Lower lobe of right lung (tissue), 2 donors: ENCODE measurements at regions not wholly inside any gene's neighbourhood (a gene's known extent, or its start where the extent isn't known, plus 50 kb on each side); places are given as distances from the start of the nearest gene placed in this dataset.

Experiments
- ATAC-seq, 2 donors: fragments of 200-7000 bp; cut with Tn5 transposase; one replicate each; pipeline ENCODE4 v1.9.1; 2020 to 2022; ENCODE audit warnings: mild to moderate bottlenecking in 2 of 2, moderate library complexity in 2 of 2
- DNase-seq: peaks from one replicate; pipeline ENCODE4 v3.0.0-alpha.2; 2020
- H3K27ac ChIP-seq: fragments of 200-600 bp; one replicate; pipeline ENCODE4 v1.8.0; 2022
- H3K27me3 ChIP-seq: fragments of 200-600 bp; one replicate; pipeline ENCODE4 v1.8.0; 2022; ENCODE audit warnings: low read depth
- H3K36me3 ChIP-seq: fragments of 200-600 bp; one replicate; pipeline ENCODE4 v1.8.0; 2022; ENCODE audit warnings: mild to moderate bottlenecking
- H3K4me1 ChIP-seq: fragments of 200-600 bp; one replicate; pipeline ENCODE4 v1.8.0; 2022
- H3K4me3 ChIP-seq: fragments of 200-600 bp; one replicate; pipeline ENCODE4 v1.8.0; 2022; ENCODE audit warnings: mild to moderate bottlenecking
- H3K9me3 ChIP-seq: fragments of 200-600 bp; one replicate; pipeline ENCODE4 v1.8.0; 2022
- intact Hi-C: fragments of 100-400 bp; cut with DNase I; formaldehyde crosslinking; loops from one replicate; pipeline ENCODE4 v1.11.0; 2022
- TF ChIP-seq, protein P1 (sequence below): fragments of 200-600 bp; IDR thresholded peaks from one replicate; pipeline ENCODE4 v1.8.0; 2022; ENCODE audit warnings: antibody characterized with exemption, mild to moderate bottlenecking
- donor health status: DM: no; HTN: yes; CAD: no; lungs with severe emphysema.

DNA sequence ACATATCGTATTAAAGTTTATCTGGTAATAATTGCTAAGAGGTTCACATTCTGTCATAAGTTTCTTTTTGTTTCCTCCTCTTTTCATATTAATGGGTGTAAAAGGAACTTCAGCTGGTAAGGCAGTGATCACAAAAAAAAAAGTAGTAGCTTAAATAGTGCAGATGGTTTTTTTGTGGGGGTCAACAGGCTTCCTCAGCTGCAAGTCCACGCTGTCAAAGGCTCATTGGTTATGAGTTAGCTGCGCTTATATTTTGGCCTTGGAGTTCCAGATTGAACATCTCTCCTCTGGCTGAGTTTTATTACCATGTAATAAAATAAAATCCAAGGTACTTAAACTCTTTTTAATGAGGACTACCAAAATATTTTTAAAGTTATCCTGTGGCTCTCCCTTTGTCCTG lies 277.0 kb upstream of the ZEB2 start:
- no peak overlapping the region for H3K27ac ChIP-seq
- no peaks in the 10 kb centered on the region for H3K9me3 ChIP-seq
- TF ChIP-seq, protein P1, sequence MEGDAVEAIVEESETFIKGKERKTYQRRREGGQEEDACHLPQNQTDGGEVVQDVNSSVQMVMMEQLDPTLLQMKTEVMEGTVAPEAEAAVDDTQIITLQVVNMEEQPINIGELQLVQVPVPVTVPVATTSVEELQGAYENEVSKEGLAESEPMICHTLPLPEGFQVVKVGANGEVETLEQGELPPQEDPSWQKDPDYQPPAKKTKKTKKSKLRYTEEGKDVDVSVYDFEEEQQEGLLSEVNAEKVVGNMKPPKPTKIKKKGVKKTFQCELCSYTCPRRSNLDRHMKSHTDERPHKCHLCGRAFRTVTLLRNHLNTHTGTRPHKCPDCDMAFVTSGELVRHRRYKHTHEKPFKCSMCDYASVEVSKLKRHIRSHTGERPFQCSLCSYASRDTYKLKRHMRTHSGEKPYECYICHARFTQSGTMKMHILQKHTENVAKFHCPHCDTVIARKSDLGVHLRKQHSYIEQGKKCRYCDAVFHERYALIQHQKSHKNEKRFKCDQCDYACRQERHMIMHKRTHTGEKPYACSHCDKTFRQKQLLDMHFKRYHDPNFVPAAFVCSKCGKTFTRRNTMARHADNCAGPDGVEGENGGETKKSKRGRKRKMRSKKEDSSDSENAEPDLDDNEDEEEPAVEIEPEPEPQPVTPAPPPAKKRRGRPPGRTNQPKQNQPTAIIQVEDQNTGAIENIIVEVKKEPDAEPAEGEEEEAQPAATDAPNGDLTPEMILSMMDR: no peak
- no peaks in the 10 kb centered on the region for H3K27me3 ChIP-seq
- no peak overlapping the region for H3K4me3 ChIP-seq
- H3K4me1 ChIP-seq: no peaks in the 10 kb centered on the region
- DNase-seq: no peak
- no peak for ATAC-seq
- no peaks in the 10 kb centered on the region for H3K36me3 ChIP-seq
- intact Hi-C loops: no loop called here

GRCh38 chr2:144796164-144796563 lies 276.2 kb upstream of the ZEB2 start:
- intact Hi-C loops: no loop called here
- H3K4me3 ChIP-seq: no peak overlapping the region
- no peak for ATAC-seq

GRCh38 chr2:144785253-144785652 lies 265.3 kb upstream of the ZEB2 start:
- intact Hi-C loops: no loop called here
- no peak overlapping the region for H3K4me3 ChIP-seq
- H3K36me3 ChIP-seq: no peaks in the 10 kb centered on the region
- H3K27me3 ChIP-seq: no peaks in the 10 kb centered on the region
- no peaks in the 10 kb centered on the region for H3K9me3 ChIP-seq
- TF ChIP-seq, protein P1: no peak
- no peak overlapping the region for H3K27ac ChIP-seq
- DNase-seq (no peak), ATAC-seq (no peak)
- H3K4me1 ChIP-seq: no peaks in the 10 kb centered on the region

More at GRCh38 chr2:144796164-144796563, 276.2 kb upstream of the ZEB2 start:
- TF ChIP-seq, protein P1: no peak
- Histone ChIP-seq H3K9me3 (no peaks in the 10 kb centered on the region), H3K27me3 (no peaks in the 10 kb centered on the region), H3K27ac (no peak overlapping the region), H3K36me3 (no peaks in the 10 kb centered on the region), H3K4me1 (no peaks in the 10 kb centered on the region)
- no peak for DNase-seq

- intact Hi-C loops: no loop called here
- no peaks in the 10 kb centered on the region for H3K36me3 ChIP-seq
- H3K27ac ChIP-seq: no peak overlapping the region
- ATAC-seq (no peak), DNase-seq (no peak)
- no peaks in the 10 kb centered on the region for H3K27me3 ChIP-seq
- TF ChIP-seq, protein P1: no peak
- no peak overlapping the region for H3K4me3 ChIP-seq
- H3K9me3 ChIP-seq: no peaks in the 10 kb centered on the region
- no peaks in the 10 kb centered on the region for H3K4me1 ChIP-seq
Observed at GRCh38 chr2:144780983-144781382, 261.1 kb upstream of the ZEB2 start.

GRCh38 chr2:144776766-144777165 lies 256.8 kb upstream of the ZEB2 start:
- TF ChIP-seq, protein P1: no peak
- ATAC-seq (no peak), DNase-seq (no peak)
- intact Hi-C loops: no loop called here
- Histone ChIP-seq H3K36me3 (no peaks in the 10 kb centered on the region), H3K4me3 (no peak overlapping the region), H3K9me3 (no peaks in the 10 kb centered on the region), H3K27ac (no peak overlapping the region), H3K4me1 (no peaks in the 10 kb centered on the region), H3K27me3 (no peaks in the 10 kb centered on the region)

GRCh38 chr2:144774809-144775208 lies 254.9 kb upstream of the ZEB2 start:
- no peaks in the 10 kb centered on the region for H3K4me1 ChIP-seq
- H3K9me3 ChIP-seq: no peaks in the 10 kb centered on the region
- no peak for DNase-seq

More at GRCh38 chr2:144774809-144775208, 254.9 kb upstream of the ZEB2 start:
- intact Hi-C loops: no loop called here
- no peaks in the 10 kb centered on the region for H3K27me3 ChIP-seq
- no peaks in the 10 kb centered on the region for H3K36me3 ChIP-seq
- H3K27ac ChIP-seq: no peak overlapping the region
- H3K4me3 ChIP-seq: no peak overlapping the region
- TF ChIP-seq, protein P1: no peak
- ATAC-seq: no peak
